GM21390 (cell line): ENCODE measurements at regions not wholly inside any gene's neighbourhood (a gene's known extent, or its start where the extent isn't known, plus 50 kb on each side); places are given as distances from the start of the nearest gene placed in this dataset.

Experiments used
- ATAC-seq: cut with Tn5 transposase; IDR thresholded peaks from one replicate; pipeline ENCODE4 v1.9.1; 2021; ENCODE audit not compliant: unreplicated experiment

GRCh38 chr2:106706283-106706682, 179.7 kb downstream of the ST6GAL2 start:
- no peak for ATAC-seq

- no peak for ATAC-seq
Measured at GRCh38 chr2:106708209-106708608, 177.8 kb downstream of the ST6GAL2 start.

GRCh38 chr2:106709229-106709628, 176.7 kb downstream of the ST6GAL2 start:
- no peak for ATAC-seq

GRCh38 chr2:106719222-106719621, 166.7 kb downstream of the ST6GAL2 start:
- ATAC-seq = no peak

GRCh38 chr2:106720026-106720425, 165.9 kb downstream of the ST6GAL2 start:
- no peak for ATAC-seq

GRCh38 chr2:106724301-106724794, 161.6 kb downstream of the ST6GAL2 start:
- ATAC-seq = no peak

- ATAC-seq = no peak
Measured at GRCh38 chr2:106734165-106734564, 151.8 kb downstream of the ST6GAL2 start.

GRCh38 chr2:106735807-106736206, 150.2 kb downstream of the ST6GAL2 start:
- no peak for ATAC-seq

GRCh38 chr2:106736221-106736620, 149.7 kb downstream of the ST6GAL2 start:
- ATAC-seq = no peak

GRCh38 chr2:106745468-106745867, 140.5 kb downstream of the ST6GAL2 start:
- no peak for ATAC-seq

GRCh38 chr2:106749823-106750222, 136.1 kb downstream of the ST6GAL2 start:
- no peak for ATAC-seq
